ENCODE measurements at regions not wholly inside any gene's neighbourhood (a gene's known extent, or its start where the extent isn't known, plus 50 kb on each side); places are given as distances from the start of the nearest gene placed in this dataset.
"Not testable (repeated sequence)": the region's sequence is repeated elsewhere in the genome, so short reads cannot be mapped to it uniquely, and the experiment has no call there.

- DNase-seq: not testable (repeated sequence)
Measured at GRCh38 chr14:106719880-106720279, 1193.5 kb downstream of the TMEM121 start.

DNA sequence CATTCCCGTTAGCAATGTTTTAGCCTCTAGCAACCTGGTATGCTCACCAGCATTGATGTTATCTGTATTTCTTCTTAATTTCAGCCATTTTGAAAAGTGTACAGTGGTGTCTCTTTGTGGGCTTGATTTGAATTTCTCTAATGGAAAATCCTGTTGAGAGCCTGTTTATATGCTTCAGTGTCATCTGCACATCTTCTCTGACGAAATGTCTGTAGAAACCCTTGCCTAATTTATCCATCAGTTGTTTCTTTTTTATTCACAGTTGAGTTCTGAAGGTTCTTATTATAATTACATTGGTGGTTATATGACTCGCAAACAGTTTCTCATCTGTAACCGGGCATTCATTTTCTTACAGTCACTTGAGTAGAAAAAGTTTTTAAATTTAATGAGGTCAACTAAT lies 1195.5 kb downstream of the TMEM121 start:
- DNase-seq: not testable (repeated sequence)

DNA sequence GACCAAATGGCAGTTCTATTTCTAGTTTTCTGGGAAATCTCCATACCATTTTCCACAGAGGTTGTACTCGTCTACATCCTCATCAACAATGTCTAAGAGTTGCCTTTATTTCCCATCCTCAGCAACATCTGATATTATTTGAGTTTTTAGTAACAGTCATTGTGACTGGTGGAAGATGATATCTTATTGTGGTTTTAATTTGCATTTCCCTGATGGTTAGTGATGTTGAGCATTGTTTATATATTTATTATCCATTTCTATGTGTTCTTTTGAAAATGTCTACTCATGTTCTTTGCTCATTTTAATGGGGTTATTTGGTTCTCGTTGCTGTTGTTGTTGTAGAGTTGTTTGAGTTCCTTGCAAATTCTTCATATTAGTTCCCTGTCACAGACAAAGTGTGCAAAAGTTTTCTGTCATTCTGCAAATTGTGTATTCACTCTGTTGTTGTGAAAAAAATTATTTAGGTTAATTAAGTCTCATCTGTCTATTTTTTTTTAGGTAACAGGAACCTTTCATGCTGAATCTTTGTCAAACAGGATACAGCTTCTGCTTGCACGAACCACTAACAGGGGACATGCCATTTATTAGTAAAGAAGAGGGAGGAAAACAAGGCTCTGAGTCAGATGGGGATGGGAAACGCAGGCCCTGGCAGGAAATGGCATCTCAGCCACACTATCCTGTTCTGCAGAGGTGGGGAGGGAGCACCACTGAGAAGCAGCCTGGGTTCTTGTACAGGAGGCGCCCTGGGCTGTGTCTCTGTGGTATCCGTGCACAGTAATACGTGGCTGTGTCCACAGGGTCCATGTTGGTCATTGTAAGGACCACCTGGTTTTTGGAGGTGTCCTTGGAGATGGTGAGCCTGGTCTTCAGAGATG lies 1196.7 kb downstream of the TMEM121 start:
- not testable (repeated sequence) for DNase-seq

- not testable (repeated sequence) for DNase-seq
Measured at GRCh38 chr14:106727962-106728361, 1201.6 kb downstream of the TMEM121 start.

GRCh38 chr14:106728611-106729010 lies 1202.2 kb downstream of the TMEM121 start:
- DNase-seq: no peak

DNA sequence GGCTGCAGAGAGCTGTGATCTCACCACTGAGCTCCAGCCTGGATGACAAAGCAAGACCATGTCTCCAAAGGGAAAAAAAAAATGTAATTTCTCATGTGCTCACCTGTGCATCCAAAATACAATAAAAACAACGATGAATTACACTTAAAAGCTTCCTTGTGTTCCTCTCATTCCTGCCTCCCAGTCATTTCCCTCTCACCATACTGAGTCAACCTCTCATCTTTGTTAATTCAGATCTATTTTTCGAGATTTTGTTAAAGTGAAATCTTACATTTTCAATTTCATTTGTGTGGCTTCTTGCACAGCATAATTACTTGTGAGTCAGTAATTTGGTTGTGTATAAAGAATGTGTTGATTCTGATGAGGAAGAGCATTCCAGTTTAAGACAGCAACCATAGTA lies 1203.2 kb downstream of the TMEM121 start:
- DNase-seq: no peak

DNA sequence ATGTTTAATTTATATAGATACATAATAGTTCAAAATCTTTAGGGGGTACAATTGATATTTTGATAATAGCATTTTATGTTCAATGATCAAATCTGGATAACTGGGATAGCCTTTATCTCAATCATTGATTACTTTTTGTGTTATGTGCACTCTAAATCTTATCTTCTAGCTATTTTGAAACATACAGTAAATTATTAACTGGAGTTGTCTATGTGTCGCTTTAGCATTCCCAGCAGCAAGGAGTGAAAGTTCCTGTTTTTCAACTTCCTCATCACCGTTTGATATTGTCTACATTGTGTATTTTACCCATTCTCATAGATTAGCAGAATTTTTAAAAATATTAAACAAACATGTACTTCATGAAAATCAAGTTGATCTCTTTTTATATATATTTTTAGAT lies 1207.4 kb downstream of the TMEM121 start:
- DNase-seq: no peak

DNA sequence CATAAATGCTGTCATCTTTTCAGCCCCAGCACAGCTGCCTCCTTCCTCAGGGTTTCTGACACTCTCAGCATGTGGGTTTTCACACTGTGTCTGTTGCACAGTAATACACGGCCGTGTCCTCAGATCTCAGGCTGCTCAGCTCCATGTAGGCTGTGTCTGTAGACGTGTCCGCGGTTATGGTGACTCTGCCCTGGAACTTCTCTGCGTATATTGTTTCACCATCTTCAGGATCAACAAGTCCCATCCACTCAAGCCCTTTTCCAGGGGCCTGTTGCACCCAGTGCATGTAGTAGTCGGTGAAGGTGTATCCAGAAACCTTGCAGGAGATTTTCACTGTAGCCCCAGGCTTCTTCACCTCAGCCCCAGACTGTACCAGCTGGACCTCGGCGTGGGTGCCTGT lies 1210.6 kb downstream of the TMEM121 start:
- no peak for DNase-seq

GRCh38 chr14:106738075-106738474 lies 1211.7 kb downstream of the TMEM121 start:
- DNase-seq: no peak

DNA sequence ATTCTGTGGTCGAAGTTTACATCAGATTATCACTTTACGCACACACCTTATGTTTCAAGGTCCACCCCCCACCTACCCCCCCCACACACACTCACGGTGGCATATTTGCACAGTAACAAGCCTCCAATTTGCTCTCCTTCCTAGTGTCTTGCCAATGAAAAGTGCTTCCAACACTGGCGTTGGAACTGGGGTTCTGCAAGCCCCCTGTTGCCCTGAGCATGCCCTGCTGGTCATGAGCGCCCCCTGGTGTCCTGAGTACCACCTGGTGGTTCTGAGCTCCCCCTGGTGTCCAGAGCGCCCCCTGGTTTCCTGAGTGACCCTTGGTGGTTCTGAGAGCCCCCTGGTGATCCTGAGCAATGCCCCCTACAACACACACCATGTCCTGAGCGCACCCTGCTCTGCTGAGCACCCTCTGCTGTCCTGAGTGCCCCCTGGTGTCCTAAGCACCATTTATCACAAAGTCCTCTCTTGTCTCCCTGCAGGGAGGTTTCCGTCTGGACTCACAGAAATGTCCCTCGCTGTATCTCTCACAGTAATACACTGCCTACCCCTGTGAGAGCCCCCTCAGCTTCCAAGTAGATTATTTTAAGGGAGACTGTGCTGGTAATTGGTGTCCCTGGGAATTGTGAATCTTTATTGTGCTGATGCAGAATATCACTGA lies 1212.3 kb downstream of the TMEM121 start:
- not testable (repeated sequence) for DNase-seq

DNA sequence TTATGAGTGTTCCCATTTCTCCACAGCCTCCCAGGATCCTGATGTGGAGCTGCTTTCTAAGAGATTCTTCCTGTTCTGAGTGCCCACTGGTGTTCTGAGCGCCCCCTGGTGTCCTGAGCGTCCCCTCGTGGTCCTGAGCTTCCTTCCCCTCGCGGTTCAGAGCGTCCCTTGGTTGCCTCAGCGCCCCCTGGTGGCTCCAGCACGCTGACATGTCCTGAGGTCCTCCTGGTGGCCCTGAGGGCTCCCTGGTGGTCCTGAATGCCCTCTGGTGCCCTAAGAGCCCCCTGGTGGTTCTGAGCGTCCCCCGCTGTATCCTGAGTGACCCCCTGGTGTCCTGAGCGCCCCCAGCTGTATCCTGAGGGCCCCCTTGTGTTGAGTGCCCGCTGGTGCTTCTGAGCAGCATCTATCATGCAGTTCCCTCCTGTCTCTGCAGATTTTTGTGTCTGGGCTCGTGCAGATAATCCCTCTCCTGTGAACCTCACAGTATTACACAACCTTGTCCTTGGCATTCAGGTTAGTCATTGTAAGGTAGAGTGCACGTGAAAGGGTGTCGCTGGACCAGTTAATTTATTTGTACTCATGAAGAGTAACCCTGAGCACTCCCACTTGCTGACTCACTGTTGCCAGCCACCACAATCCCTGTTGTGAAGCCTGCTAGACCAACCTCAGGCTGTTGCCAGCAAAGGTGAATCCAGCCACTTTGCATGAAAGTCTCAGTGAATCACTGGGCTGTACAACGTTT lies 1214.9 kb downstream of the TMEM121 start:
- not testable (repeated sequence) for DNase-seq

- DNase-seq: not testable (repeated sequence)
Measured at GRCh38 chr14:106745016-106745767, 1218.8 kb downstream of the TMEM121 start.

DNA sequence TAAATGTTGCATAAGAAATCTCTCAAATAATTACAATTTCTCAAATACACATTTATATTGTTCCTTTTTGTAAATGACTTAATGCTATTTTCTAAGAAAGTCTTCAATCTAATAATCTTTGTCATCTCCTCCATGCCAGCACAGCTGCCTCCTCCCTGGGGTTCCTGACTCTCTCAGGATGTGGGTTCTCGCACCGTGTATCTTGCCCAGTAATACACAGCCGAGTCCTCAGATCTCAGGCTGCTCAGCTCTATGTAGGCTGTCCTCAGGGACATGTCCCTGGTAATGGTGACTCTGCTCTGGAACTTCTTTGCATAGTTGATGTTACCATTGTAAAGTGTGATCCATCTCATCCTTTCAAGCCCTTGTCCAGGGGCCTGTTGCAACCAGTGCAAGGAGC lies 1223.7 kb downstream of the TMEM121 start:
- not testable (repeated sequence) for DNase-seq

DNA sequence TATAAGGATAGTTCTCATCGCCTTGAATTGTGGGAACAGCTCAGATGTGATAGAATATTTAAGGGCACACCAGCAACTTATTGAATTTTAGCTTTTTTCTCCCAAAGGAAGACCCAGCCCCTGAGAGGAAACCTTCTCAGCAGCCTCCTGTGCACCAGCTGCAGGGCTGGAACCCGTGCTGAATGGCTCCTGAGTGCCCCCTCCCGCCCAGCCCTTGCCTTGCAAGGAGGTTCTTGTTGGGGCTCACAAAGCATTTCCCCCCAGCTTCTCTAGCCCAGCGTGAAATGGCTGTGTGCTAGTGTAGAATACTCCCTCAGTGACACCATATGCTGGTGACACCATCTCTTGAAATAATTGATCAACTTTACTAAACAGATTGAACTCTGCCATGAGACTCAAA lies 1227.4 kb downstream of the TMEM121 start:
- DNase-seq: not testable (repeated sequence)

- DNase-seq: not testable (repeated sequence)
Measured at GRCh38 chr14:106757444-106757843, 1231.1 kb downstream of the TMEM121 start.

DNA sequence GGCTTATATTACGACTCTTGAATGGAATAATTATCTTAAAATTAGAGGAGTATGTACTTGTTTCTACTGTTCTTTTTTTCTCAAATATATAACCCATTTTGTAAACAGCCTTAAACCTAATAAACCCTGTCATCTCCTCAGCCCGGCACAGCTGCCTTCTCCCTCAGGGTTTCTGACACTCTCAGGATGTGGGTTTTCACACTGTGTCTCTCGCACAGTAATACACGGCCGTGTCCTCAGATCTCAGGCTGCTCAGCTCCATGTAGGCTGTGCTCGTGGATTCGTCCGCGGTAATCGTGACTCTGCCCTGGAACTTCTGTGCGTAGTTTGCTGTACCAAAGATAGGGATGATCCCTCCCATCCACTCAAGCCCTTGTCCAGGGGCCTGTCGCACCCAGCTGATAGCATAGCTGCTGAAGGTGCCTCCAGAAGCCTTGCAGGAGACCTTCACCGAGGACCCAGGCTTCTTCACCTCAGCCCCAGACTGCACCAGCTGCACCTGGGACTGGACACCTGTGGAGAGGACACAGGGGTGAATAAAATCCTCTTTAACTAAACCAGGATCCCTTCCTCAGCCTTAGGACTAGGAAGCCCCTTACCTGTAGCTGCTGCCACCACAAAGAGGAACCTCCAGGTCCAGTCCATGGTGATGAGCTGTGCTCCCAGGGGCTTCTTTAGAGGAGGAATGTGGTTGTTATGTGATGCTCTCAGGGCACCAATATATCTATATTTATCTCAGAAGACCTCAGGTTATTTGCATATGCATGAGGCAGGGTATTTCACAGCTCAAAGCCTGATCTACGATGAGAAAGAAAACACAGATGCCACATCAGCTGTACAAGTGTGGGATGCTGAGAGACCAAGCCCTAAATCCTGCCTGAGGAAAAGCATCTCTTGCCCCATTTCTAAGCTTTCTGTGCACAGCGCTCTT lies 1235.8 kb downstream of the TMEM121 start:
- not testable (repeated sequence) for DNase-seq

DNA sequence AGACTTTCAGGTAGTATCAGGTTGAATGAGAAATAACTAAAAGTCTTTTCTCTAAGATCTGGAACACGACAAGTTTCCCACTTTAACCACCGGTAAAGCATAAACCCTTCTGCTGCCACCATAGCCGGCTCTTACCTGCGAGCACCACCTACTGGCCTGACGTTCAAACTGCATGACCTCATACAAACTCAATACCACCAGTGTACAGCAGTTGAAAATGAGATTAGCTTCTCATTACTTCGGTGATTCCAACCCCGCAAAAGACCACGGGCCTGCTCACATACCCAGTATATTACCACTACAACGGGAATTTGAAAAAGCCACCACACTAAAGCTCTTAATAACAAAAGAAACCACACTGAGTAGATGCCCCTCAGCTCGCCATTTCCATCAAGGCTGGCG lies 1238.6 kb downstream of the TMEM121 start:
- DNase-seq: not testable (repeated sequence)

DNA sequence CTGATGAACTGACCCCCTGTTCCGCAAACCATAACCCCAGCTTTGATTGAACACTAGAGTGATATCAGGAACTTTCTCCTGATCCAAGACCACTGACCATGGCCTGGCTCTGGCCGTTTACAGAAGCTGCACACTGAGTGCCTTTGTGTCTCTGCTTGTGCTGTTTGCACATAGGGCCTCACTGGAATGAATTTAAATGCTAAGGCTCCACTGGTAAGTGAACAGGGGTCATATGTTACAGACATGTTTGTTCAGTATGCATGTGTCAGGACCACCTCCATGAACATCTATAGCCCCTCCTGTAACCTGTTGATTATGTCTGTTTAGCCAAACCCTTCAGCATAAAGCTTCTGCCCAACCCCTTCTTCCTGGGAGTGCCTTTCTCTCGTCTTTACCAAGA lies 1239.8 kb downstream of the TMEM121 start:
- DNase-seq: no peak

GRCh38 chr14:106766551-106767277 lies 1240.3 kb downstream of the TMEM121 start:
- not testable (repeated sequence) for DNase-seq

- not testable (repeated sequence) for DNase-seq
Measured at GRCh38 chr14:106768230-106768629, 1241.8 kb downstream of the TMEM121 start.

Data from right hindlimb (tissue), 1 donor.